H1 (cell line): ENCODE measurements at regions not wholly inside any gene's neighbourhood (a gene's known extent, or its start where the extent isn't known, plus 50 kb on each side); places are given as distances from the start of the nearest gene placed in this dataset.

Experiments
- CTCF ChIA-PET: fragments of 300-600 bp; sonication (Branson Sonifier 250); formaldehyde crosslinking; loops from one replicate; lab custom pipeline; 2021; ENCODE audit not compliant: partially characterized antibody; lab: Charles Lee
- POLR2A ChIA-PET: fragments of 300-600 bp; sonication (Branson Sonifier 250); formaldehyde crosslinking; loops from one replicate; lab custom pipeline; 2021; ENCODE audit warnings: inconsistent platforms; ENCODE audit not compliant: partially characterized antibody; lab: Charles Lee
- DNase-seq, 2 experiments: peaks; one replicate each; pipeline versions ENCODE4 v3.0.0 to v3.0.0-alpha.2; 2010 to 2022; ENCODE audit warnings: low spot score in 2 of 2, low read depth in 1 of 2, mixed read lengths in 1 of 2
- FAIRE-seq: peaks from 2 replicates; lab custom pipeline; 2011; peaks lifted over from hg19 to GRCh38; lab: Jason Lieb, UNC
- H2AFZ ChIP-seq: 2 replicates; pipeline ENCODE4 v1.8.1; 2012; ENCODE audit warnings: low read length, inconsistent platforms
- H2AK5ac ChIP-seq: 2 replicates; pipeline ENCODE4 v1.6.1; 2013; ENCODE audit warnings: low read depth, low read length
- H2BK120ac ChIP-seq: replicated peaks from 2 replicates; pipeline ENCODE3; 2013; ENCODE audit warnings: low read depth, low read length, inconsistent platforms
- H2BK12ac ChIP-seq: 2 replicates; pipeline ENCODE4 v1.6.1; 2013; ENCODE audit warnings: low read depth, low read length
- H2BK15ac ChIP-seq: 2 replicates; pipeline ENCODE4 v1.6.1; 2013; ENCODE audit warnings: low read length
- H2BK20ac ChIP-seq: 2 replicates; pipeline ENCODE4 v1.6.1; 2013; ENCODE audit warnings: low read length
- H2BK5ac ChIP-seq: 2 replicates; pipeline ENCODE4 v1.6.1; 2013; ENCODE audit warnings: low read depth, low read length
- H3K14ac ChIP-seq: 2 replicates; pipeline ENCODE4 v1.6.1; 2013; ENCODE audit warnings: inconsistent platforms; ENCODE audit not compliant: insufficient read length
- H3K18ac ChIP-seq: 2 replicates; pipeline ENCODE4 v1.6.1; 2013; ENCODE audit warnings: low read length; ENCODE audit errors: extremely low read depth
- H3K23ac ChIP-seq: 2 replicates; pipeline ENCODE4 v1.6.1; 2013; ENCODE audit warnings: inconsistent platforms; ENCODE audit not compliant: insufficient read length
- H3K23me2 ChIP-seq: 2 replicates; pipeline ENCODE4 v1.6.1; 2013; ENCODE audit warnings: low read depth, low read length
- H3K27ac ChIP-seq: 2 replicates; pipeline ENCODE4 v1.6.1; 2011; ENCODE audit warnings: low read depth, low read length, inconsistent platforms
- H3K27me3 ChIP-seq, 4 experiments: replicated peaks in 1 of 4; 1 replicate in 1 of 4; 2 replicates in 3 of 4; pipeline versions ENCODE4 v1.6.1 to v1.8.1; 2011 to 2013; ENCODE audit warnings: low read length in 3 of 4, mild to moderate bottlenecking in 3 of 4, inconsistent platforms in 2 of 4, mixed read lengths in 2 of 4, moderate library complexity in 1 of 4; ENCODE audit not compliant: control insufficient read depth in 3 of 4, insufficient read depth in 3 of 4; ENCODE audit errors: extremely low read depth in 1 of 4
- H3K36me3 ChIP-seq, 4 experiments: 2 replicates each; pipeline versions ENCODE4 v1.6.1 to v1.8.1; 2011 to 2013; ENCODE audit warnings: mild to moderate bottlenecking in 4 of 4, low read length in 3 of 4, moderate library complexity in 2 of 4, control low read depth in 1 of 4, inconsistent platforms in 1 of 4; ENCODE audit not compliant: insufficient read depth in 4 of 4, control insufficient read depth in 2 of 4
- H3K4ac ChIP-seq: replicated peaks from 2 replicates; pipeline ENCODE3; 2013; ENCODE audit warnings: low read length, low read depth, mixed read lengths, inconsistent platforms; ENCODE audit not compliant: insufficient read length
- H3K4me1 ChIP-seq, 4 experiments: replicated peaks in 1 of 4; 1 replicate in 1 of 4; 2 replicates in 3 of 4; pipeline versions ENCODE4 v1.6.1 to v1.8.1; 2011 to 2013; ENCODE audit warnings: low read length in 3 of 4, inconsistent platforms in 2 of 4, mixed read lengths in 1 of 4; ENCODE audit not compliant: insufficient read depth in 4 of 4, control insufficient read depth in 3 of 4
- H3K4me2 ChIP-seq, 2 experiments: 2 replicates each; pipeline versions ENCODE4 v1.6.1 to v1.8.1; 2011 to 2013; ENCODE audit warnings: low read depth in 2 of 2, low read length in 2 of 2, control low read depth in 1 of 2, inconsistent platforms in 1 of 2, mild to moderate bottlenecking in 1 of 2; ENCODE audit not compliant: insufficient read depth in 1 of 2
- H3K4me3 ChIP-seq, 4 experiments: fragments of 200-600, 300-600 bp in 1 of 4; sonication (generic), shearing (Covaris generic), sonication (Bioruptor Twin) in 1 of 4; 2 replicates each; pipeline versions ENCODE4 v1.5.1 to v1.8.1; 2011 to 2016; ENCODE audit warnings: low read length in 4 of 4, low read depth in 3 of 4, control low read depth in 2 of 4, inconsistent platforms in 2 of 4, mild to moderate bottlenecking in 2 of 4, mixed read lengths in 1 of 4, moderate library complexity in 1 of 4; ENCODE audit not compliant: insufficient read depth in 2 of 4; ENCODE audit errors: extremely low read depth in 1 of 4
- H3K56ac ChIP-seq: replicated peaks from 2 replicates; pipeline ENCODE3; 2013; ENCODE audit warnings: low read depth, mild to moderate bottlenecking, mixed read lengths, low read length, inconsistent platforms; ENCODE audit not compliant: insufficient read length
- H3K79me1 ChIP-seq: 2 replicates; pipeline ENCODE4 v1.6.1; 2013; ENCODE audit warnings: low read depth, low read length, control low read depth
- H3K79me2 ChIP-seq, 2 experiments: 2 replicates each; pipeline versions ENCODE4 v1.6.1 to v1.8.1; 2012 to 2013; ENCODE audit warnings: low read length in 2 of 2, mild to moderate bottlenecking in 2 of 2, inconsistent platforms in 1 of 2; ENCODE audit not compliant: insufficient read depth in 2 of 2, control insufficient read depth in 1 of 2
- H3K9ac ChIP-seq, 4 experiments: replicated peaks in 1 of 4; 1 replicate in 1 of 4; 2 replicates in 3 of 4; pipeline versions ENCODE4 v1.6.1 to v1.8.1; 2011 to 2013; ENCODE audit warnings: low read depth in 3 of 4, low read length in 3 of 4, control low read depth in 2 of 4, mild to moderate bottlenecking in 2 of 4, moderate library complexity in 2 of 4, inconsistent platforms in 1 of 4; ENCODE audit errors: extremely low read depth in 1 of 4
- H3K9me3 ChIP-seq, 2 experiments: 2 replicates each; pipeline versions ENCODE4 v1.6.1 to v1.8.1; 2012 to 2013; ENCODE audit warnings: mild to moderate bottlenecking in 2 of 2, moderate library complexity in 2 of 2, control low read depth in 1 of 2, inconsistent platforms in 1 of 2, low read depth in 1 of 2, low read length in 1 of 2, mixed read lengths in 1 of 2; ENCODE audit not compliant: insufficient read depth in 2 of 2
- H4K20me1 ChIP-seq, 2 experiments: replicated peaks in 1 of 2; 2 replicates each; pipeline versions ENCODE3 to v1.8.1; 2011 to 2013; ENCODE audit warnings: inconsistent platforms in 2 of 2, low read length in 2 of 2, mild to moderate bottlenecking in 1 of 2; ENCODE audit not compliant: insufficient read depth in 2 of 2, control insufficient read depth in 1 of 2
- H4K5ac ChIP-seq: 2 replicates; pipeline ENCODE4 v1.6.1; 2013; ENCODE audit warnings: low read length, low read depth, mixed read lengths, inconsistent platforms; ENCODE audit not compliant: insufficient read length
- H4K8ac ChIP-seq: 2 replicates; pipeline ENCODE4 v1.8.0; 2013; ENCODE audit warnings: mild to moderate bottlenecking, moderate library complexity, low read length, inconsistent platforms; ENCODE audit not compliant: insufficient read depth; ENCODE audit errors: extremely low read depth
- H4K91ac ChIP-seq: replicated peaks from 2 replicates; pipeline ENCODE3; 2013; ENCODE audit warnings: low read length, mixed read lengths, inconsistent platforms; ENCODE audit not compliant: insufficient read length
- KDM1A ChIP-seq: fragments of 200-600, 300-600 bp; sonication (generic); IDR thresholded peaks from 2 replicates; pipeline ENCODE4 v1.7.1; 2016; ENCODE audit warnings: mild to moderate bottlenecking, low read length, borderline replicate concordance
- POLR2AphosphoS5 ChIP-seq: IDR thresholded peaks from 2 replicates; pipeline ENCODE4 v1.6.1; 2011; ENCODE audit warnings: low read depth, low read length
- WGBS, 2 experiments: shearing (Covaris generic) in 1 of 2; methylation state at CpG; one replicate each; pipeline versions ENCODE4 v1.1.6 to v1.1.7; 2013 to 2015; ENCODE audit warnings: low lambda C conversion rate in 2 of 2, mixed read lengths in 2 of 2, inconsistent platforms in 1 of 2, low coverage in 1 of 2, missing lambda C conversion rate in 1 of 2; ENCODE audit not compliant: insufficient replicate concordance in 2 of 2, insufficient coverage in 1 of 2, insufficient read length in 1 of 2; ENCODE audit errors: extremely low coverage in 1 of 2, missing lambda C conversion rate in 1 of 2; 5-methylcytosine and 5-hydroxymethylcytosine counted together

- H4K91ac ChIP-seq, result no peak overlapping the region
- no peaks in the 10 kb centered on the region for H3K79me2 ChIP-seq
- H3K4me1 ChIP-seq, result no peaks in the 10 kb centered on the region; a peak in 2 of 7 replicates
- no peak overlapping the region for H3K18ac ChIP-seq
- 0 out of 2 replicates have a peak, but pooled peaks have one; percentile 29 for TF ChIP-seq KDM1A
- TF ChIP-seq POLR2AphosphoS5, result no peak
- H2BK12ac ChIP-seq, result no peak overlapping the region
- WGBS, 2 experiments, result 94% methylated on average over 7 of the region's 7 CpGs; no CpG with 5 or more reads in 1 of the 2 experiments
- H3K9ac ChIP-seq, result no peak overlapping the region
- H4K20me1 ChIP-seq, result peaks cover 0 to 2% of the 10 kb centered on the region in 2 experiments
- H2BK15ac ChIP-seq, result no peak overlapping the region
- no peak overlapping the region for H2BK20ac ChIP-seq
- H3K14ac ChIP-seq, result no peak overlapping the region
- H2BK5ac ChIP-seq, result no peak overlapping the region
- no peak overlapping the region for H3K23ac ChIP-seq
- no peak overlapping the region for H4K5ac ChIP-seq
- H3K4me3 ChIP-seq, result no peak overlapping the region
- POLR2A ChIA-PET, result no interaction called here
- no peak for DNase-seq
- no peak overlapping the region for H2BK120ac ChIP-seq
- H3K9me3 ChIP-seq, result no peaks in the 10 kb centered on the region
- no peaks in the 10 kb centered on the region for H3K27me3 ChIP-seq
- no peak overlapping the region for H2AK5ac ChIP-seq
- no peak overlapping the region; the same call in 1 of the 2 replicates for H4K8ac ChIP-seq
- H3K27ac ChIP-seq, result no peak overlapping the region
- H3K36me3 ChIP-seq, result no peaks in the 10 kb centered on the region
- no peak overlapping the region for H2AFZ ChIP-seq
- no peak overlapping the region for H3K56ac ChIP-seq
- H3K23me2 ChIP-seq, result peaks cover 3% of the 10 kb centered on the region; the same call in 1 of the 2 replicates
- CTCF ChIA-PET, result interaction anchor here (0.6 to 3.0 kb wide), 16 partner anchors 11 to 198 kb away, joined by 3 to 22 read pairs (median 4); no protein-coding TSS in a partner anchor
- no peak overlapping the region for H3K4me2 ChIP-seq
- H3K79me1 ChIP-seq, result no peaks in the 10 kb centered on the region
- no peak for FAIRE-seq
- H3K4ac ChIP-seq, result peak overlapping the region; percentile 78
Observed at GRCh38 chr17:78290721-78291120, 59.3 kb downstream of the TMEM235 start.
